HG02642 (cell line): ENCODE measurements at regions not wholly inside any gene's neighbourhood (a gene's known extent, or its start where the extent isn't known, plus 50 kb on each side); places are given as distances from the start of the nearest gene placed in this dataset.
A peak's percentile ranks its signal among the peaks of the same experiment; 100 is the strongest.
"Not testable (repeated sequence)": the region's sequence is repeated elsewhere in the genome, so short reads cannot be mapped to it uniquely, and the experiment has no call there.

Experiments
- ATAC-seq: cut with Tn5 transposase; IDR thresholded peaks from one replicate; pipeline ENCODE4 v1.9.1; 2021; ENCODE audit warnings: mild to moderate bottlenecking; ENCODE audit not compliant: unreplicated experiment, poor library complexity

DNA sequence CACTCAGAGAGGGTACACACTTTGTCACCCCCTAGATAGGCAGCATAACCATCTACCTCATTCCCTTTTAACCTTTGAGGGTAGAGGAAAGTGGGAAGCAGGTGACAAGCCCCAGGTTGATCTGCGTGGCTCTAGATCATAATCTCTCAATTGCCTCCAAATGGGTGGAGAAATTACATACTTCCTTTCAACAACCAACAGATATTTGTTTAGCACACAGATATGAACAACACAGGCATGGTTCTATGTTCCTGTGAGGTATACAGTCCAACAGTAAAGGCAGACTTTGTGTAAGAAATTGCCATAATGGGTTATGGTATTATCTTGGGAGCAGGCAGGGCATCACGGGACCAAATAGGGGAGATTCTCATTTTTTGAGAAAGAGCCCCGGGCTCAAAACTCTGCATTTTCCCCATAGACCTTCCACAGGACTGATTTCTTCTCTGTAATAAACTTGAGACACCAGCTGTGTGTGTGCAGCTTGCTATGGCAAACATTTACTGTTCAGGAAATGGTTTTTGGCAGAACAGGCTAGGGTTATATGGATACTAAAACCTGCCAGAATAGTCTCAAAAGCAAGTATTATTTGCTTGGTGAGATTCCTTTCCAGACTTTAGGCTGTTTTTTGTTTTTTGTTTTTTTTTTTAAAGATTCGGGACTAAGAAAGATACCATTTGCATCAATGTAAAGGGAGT, 126.2 kb downstream of the CD164 start:
- ATAC-seq, result no peak

DNA sequence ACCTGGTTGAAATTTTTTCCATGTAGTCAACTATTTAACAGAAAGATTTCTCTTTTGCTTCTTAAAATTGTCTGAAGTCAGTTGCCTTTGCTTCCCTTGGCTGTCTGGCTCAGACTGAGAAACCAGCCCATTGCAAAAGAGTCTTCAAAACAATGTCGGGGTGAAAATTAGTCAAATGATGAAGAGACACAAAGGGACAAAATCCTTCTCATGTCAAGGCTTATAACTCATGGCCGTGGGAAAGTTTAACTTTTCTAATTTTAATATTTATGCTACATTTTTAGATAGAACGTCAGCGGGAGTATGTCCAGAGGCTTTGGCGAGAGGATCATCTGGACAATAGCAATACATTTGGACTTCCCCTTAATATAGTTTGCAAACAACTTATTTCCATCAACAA, 127.2 kb downstream of the CD164 start:
- ATAC-seq, result no peak

DNA sequence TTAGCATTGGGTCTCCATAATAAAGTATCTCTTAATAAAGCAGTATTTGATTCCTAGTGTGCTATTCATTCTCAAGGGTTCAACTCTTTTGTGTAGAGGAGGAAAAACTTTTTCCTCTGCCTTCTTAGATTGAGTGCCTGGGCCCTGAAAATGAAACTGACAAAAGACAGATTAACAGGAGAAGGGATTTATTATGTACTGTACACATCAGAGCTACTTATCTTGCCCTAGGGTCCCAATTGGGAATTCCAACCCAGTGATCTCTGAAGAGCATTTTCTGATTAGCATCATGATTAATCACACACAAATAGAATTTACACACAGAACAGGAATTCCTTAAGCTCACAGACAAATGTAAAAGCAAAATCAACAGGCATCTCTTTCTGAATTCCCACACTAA, 128.9 kb downstream of the CD164 start:
- ATAC-seq, result no peak

- ATAC-seq, result no peak
These were observed 129.8 kb downstream of the CD164 start for GRCh38 chr6:109252261-109253041.

DNA sequence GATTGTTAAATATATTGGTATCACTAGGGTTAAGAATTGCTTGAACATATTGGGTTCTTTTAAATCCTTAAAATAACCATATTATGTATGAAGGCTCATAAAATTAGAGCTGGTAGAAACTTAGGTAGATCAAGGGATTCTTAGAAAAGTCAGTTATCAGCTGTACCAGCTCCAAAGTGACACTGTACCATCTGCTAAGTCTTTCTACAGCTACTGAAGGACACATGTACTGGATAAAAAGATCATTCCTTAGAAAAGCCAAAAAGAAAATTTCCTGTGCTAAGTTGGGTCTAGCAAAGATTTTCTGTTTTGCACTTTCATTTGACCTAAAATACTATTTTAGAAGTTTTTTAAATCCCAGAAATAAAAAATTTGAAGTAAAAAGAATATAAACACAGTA, 130.4 kb downstream of the CD164 start:
- ATAC-seq, result no peak

GRCh38 chr6:109250544-109251156, 131.6 kb downstream of the CD164 start:
- ATAC-seq, result not testable (repeated sequence)

- no peak for ATAC-seq
These were observed 138.1 kb downstream of the CD164 start for GRCh38 chr6:109243863-109244825.

DNA sequence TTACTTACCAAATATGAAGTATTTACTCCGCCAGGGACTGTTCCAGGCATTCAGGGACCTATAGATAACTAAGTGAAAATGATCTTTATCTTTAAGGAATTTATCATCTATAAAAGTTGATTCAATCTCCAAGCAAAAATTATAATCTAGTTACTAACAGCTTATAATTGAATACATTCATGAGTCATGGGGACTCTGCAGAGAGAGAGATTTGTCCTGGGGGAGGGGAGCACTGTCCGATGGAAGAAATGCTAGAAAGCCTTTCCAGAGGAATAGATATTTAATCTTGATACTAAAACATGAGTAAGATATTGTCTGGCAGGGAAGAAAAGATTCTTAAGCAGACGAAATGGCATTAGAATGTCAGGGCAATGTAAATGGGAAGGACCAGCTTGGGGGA, 139.3 kb downstream of the CD164 start:
- ATAC-seq, result no peak

DNA sequence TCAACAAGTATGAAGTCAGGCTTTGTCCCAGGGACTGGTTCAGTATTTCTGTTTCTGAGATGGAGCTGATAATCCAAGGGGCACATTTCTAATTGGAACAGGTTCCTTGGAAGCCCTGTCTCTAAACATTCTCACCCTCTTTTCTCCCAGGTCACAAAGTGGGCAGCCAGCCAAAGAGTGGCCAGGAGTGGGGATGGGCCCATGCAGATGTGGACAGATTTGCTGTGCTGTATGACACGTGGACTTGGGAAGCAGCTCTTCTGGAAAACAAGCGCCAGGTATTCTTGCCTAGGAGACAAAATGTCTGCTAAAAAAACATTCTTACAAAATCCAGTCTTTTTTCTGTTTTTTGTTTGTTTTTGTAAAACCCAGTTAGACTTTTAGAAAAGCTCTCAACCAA, 140.2 kb downstream of the CD164 start:
- ATAC-seq, result no peak

DNA sequence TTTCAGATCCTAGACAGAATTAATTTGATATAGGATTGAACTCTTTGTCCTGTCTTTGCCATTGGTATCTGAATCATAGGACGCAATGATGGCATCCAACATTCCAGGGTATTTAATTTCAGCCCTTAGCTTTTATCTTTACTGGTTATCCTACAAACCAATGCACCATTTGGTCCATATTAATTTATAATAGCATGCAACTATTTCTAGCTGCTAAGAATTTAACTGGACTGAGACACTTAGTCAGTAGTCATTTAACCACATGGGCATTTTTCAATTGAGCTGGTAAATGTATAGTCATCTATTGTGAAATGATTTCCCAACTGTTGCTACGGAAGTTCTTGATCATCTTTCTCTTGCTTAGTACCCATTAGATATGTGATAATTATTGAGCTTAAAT, 141.1 kb downstream of the CD164 start:
- no peak for ATAC-seq

GRCh38 chr6:109240370-109241084, 141.7 kb downstream of the CD164 start:
- no peak for ATAC-seq

DNA sequence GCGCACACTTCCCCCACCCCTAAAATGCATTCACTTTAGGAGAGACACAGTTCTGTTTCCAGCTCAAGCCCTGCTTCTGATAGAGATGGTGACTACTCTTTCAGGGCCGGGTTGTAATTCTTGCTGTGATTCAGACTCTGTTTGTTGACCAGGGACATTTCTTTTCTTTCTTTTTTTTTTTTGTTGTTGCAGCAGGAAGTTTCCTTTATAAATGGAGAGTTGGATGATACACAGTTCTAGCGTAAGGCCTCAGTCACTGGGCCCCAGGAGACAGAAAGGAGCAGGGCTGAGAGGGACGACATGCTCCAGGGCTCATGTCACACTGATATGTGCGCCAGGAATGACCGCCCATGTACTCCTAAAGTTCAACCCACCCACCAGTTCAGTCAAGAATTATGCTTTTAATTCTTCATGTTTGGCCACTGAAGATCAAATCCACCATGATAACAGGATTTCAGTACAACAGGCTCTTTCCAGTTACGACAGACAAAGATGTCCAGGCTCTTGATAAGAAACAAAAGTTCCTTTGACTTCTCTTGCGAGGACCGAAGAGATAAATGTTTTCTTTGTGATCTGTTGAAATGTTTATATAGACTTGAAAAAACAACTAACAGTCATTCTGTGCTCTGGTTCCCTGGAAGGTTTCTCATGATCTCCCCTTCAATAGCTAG, 142.5 kb downstream of the CD164 start:
- no peak for ATAC-seq

DNA sequence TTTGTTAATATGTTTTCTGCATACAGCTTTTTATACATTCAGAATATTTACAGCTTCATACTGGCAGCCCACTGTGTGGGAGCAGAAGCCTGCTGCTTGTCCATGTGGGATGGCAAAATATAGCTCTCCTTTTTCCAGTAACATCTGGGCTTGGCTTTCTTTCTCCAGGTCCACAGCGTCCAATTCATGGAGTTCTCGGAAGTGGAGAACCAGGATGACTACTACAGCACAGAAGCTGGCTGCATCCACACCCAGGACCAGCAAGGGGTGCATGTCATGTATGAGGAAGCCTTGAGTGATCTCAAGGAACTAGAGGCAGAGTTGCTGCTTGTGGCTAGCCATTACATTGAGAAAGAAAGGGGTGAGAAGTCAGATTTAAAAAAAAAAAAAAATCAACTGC, 143.1 kb downstream of the CD164 start:
- no peak for ATAC-seq

DNA sequence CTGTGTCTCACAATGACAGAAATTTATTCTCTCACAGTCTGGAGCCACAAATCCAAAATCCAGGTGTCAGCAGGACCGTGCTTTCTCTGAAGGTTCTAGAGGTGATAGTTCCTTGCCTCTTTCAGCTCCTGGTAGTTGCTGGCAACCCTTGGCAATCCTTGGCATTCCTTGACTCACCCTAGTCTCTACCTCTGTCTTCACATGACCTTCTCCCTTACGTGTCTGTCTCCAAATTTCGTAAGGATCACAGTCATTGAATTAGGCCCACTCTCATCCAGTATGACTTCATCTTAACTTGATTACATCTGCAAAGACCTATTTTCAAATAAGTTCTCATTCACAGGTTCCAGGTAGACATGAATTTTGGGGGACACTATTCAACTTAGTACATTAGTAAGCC, 143.1 kb downstream of the CEP57L1 start:
- ATAC-seq, result no peak

- no peak for ATAC-seq
These were observed 142.7 kb downstream of the CEP57L1 start for GRCh38 chr6:109237986-109238329.

GRCh38 chr6:109237077-109237985, 142.0 kb downstream of the CEP57L1 start:
- no peak for ATAC-seq

GRCh38 chr6:109236115-109237076, 141.1 kb downstream of the CEP57L1 start:
- peak; percentile 69 for ATAC-seq
